ENCODE measurements at regions not wholly inside any gene's neighbourhood (a gene's known extent, or its start where the extent isn't known, plus 50 kb on each side); places are given as distances from the start of the nearest gene placed in this dataset.

DNA sequence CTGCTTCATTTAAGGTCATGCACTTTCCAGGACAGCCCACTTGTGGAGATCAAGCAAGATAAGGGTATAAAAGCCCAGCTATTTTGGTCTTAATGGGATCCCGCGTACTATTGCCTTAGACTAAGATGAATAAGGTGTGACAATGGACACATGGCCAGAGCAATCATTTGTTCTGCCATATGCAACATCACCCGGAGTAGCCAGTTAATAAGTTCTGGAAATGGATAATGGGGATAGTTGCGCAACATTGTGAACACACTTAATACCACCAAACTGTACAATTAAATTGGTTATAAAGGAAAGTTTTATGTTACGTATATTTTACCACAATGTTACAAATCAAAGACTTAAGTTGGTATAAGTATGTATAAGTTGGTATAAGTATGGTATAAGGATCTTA lies 674.5 kb downstream of the HDGFL1 start:
- TF ChIP-seq POLR2A (IDR thresholded peaks at IDR 0.05; ENCODE audit: low read depth, low read length) (no peak), CHD1 (IDR thresholded peaks at IDR 0.05; ENCODE audit: low read depth, low read length) (no peak), MAZ (IDR thresholded peaks at IDR 0.05; ENCODE audit: borderline replicate concordance, low read depth, low read length) (no peak), FOS (IDR thresholded peaks at IDR 0.05; ENCODE audit: low read depth, low read length) (no peak)
- TF ChIP-seq, protein P1, sequence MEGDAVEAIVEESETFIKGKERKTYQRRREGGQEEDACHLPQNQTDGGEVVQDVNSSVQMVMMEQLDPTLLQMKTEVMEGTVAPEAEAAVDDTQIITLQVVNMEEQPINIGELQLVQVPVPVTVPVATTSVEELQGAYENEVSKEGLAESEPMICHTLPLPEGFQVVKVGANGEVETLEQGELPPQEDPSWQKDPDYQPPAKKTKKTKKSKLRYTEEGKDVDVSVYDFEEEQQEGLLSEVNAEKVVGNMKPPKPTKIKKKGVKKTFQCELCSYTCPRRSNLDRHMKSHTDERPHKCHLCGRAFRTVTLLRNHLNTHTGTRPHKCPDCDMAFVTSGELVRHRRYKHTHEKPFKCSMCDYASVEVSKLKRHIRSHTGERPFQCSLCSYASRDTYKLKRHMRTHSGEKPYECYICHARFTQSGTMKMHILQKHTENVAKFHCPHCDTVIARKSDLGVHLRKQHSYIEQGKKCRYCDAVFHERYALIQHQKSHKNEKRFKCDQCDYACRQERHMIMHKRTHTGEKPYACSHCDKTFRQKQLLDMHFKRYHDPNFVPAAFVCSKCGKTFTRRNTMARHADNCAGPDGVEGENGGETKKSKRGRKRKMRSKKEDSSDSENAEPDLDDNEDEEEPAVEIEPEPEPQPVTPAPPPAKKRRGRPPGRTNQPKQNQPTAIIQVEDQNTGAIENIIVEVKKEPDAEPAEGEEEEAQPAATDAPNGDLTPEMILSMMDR (conservative IDR thresholded peaks at IDR 0.05; ENCODE audit: low read depth, low read length) = no peak
